ENCODE measurements at regions not wholly inside any gene's neighbourhood (a gene's known extent, or its start where the extent isn't known, plus 50 kb on each side); places are given as distances from the start of the nearest gene placed in this dataset.

- no peak overlapping the region for H3K27ac ChIP-seq (ENCODE audit: low read depth, low read length)
Observed at GRCh38 chr3:64863226-64864212, 175.7 kb upstream of the ADAMTS9 start.

DNA sequence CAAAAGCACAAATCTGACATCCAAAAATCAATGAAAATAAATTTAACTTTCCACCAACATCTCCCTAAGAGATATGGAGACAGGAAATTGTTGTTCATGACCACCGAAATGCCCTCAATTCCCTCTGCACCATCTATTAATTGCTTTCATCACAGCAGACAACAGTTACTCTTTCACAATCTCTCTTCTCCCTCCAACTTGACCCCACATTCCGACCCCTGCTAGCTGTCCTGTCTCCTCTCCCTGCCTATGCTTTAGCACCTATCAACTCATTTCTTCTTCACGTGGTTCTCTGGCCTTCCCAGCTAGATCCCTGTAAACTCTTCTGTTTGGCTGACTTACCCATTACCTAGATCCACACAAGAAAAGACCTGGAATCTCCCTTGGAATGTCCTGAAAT, 173.9 kb upstream of the ADAMTS9 start:
- H3K4me3 Mint-ChIP-seq (ENCODE audit: unreplicated experiment): no peak overlapping the region
- H4K20me1 ChIP-seq (ENCODE audit: insufficient read depth, low read length): no peaks in the 10 kb centered on the region
- H3K27me3 ChIP-seq (ENCODE audit: insufficient read depth, low read length): no peaks in the 10 kb centered on the region
- no peak overlapping the region for H3K27ac ChIP-seq (ENCODE audit: low read depth, low read length)
- DNase-seq (ENCODE audit: low read depth): no peak
- H2AFZ ChIP-seq (ENCODE audit: low read depth, low read length): no peak overlapping the region
- FAIRE-seq: no peak
- no peak overlapping the region for H3K27ac Mint-ChIP-seq (ENCODE audit: unreplicated experiment)
- H3K36me3 Mint-ChIP-seq (ENCODE audit: low read depth, unreplicated experiment): peaks cover 4% of the 10 kb centered on the region
- H3K4me1 ChIP-seq (ENCODE audit: insufficient read depth, low read length): peaks cover 8% of the 10 kb centered on the region
- H3K9me3 Mint-ChIP-seq (ENCODE audit: unreplicated experiment): no peaks in the 10 kb centered on the region
- no peak overlapping the region for H3K9ac ChIP-seq (ENCODE audit: low read length)
- no peak overlapping the region for H3K4me2 ChIP-seq (ENCODE audit: low read length)
- H3K4me1 Mint-ChIP-seq (ENCODE audit: low read depth, unreplicated experiment): peaks cover 23% of the 10 kb centered on the region
- H3K4me3 ChIP-seq (ENCODE audit: insufficient read depth, low read depth, low read length): no peak overlapping the region
- no peaks in the 10 kb centered on the region for H3K79me2 ChIP-seq (ENCODE audit: insufficient read depth, low read length)
- no peaks in the 10 kb centered on the region for H3K9me3 ChIP-seq (ENCODE audit: insufficient read depth, low read depth, low read length)
- H3K27me3 Mint-ChIP-seq (ENCODE audit: low read depth, unreplicated experiment): peaks cover 1% of the 10 kb centered on the region
- H3K36me3 ChIP-seq (ENCODE audit: insufficient read depth, low read length): no peaks in the 10 kb centered on the region
- TF ChIP-seq EZH2 (IDR thresholded peaks at IDR 0.05; ENCODE audit: insufficient read depth, low read length): no peak
- TF ChIP-seq CTCF (IDR thresholded peaks at IDR 0.05; ENCODE audit: insufficient read depth, low read depth, low read length): no peak

More at GRCh38 chr3:64863226-64864212, 175.7 kb upstream of the ADAMTS9 start:
- Mint-ChIP-seq H3K9me3 (ENCODE audit: unreplicated experiment) (no peaks in the 10 kb centered on the region), H3K36me3 (ENCODE audit: low read depth, unreplicated experiment) (peaks cover 4% of the 10 kb centered on the region), H3K4me1 (ENCODE audit: low read depth, unreplicated experiment) (peaks cover 23% of the 10 kb centered on the region), H3K27me3 (ENCODE audit: low read depth, unreplicated experiment) (no peaks in the 10 kb centered on the region), H3K27ac (ENCODE audit: unreplicated experiment) (no peak overlapping the region), H3K4me3 (ENCODE audit: unreplicated experiment) (no peak overlapping the region)
- TF ChIP-seq CTCF (IDR thresholded peaks at IDR 0.05; ENCODE audit: insufficient read depth, low read depth, low read length) (no peak), EZH2 (IDR thresholded peaks at IDR 0.05; ENCODE audit: insufficient read depth, low read length) (no peak)
- Histone ChIP-seq H3K4me2 (ENCODE audit: low read length) (no peak overlapping the region), H4K20me1 (ENCODE audit: insufficient read depth, low read length) (no peaks in the 10 kb centered on the region), H3K4me1 (ENCODE audit: insufficient read depth, low read length) (peaks cover 8% of the 10 kb centered on the region), H3K79me2 (ENCODE audit: insufficient read depth, low read length) (no peaks in the 10 kb centered on the region), H3K36me3 (ENCODE audit: insufficient read depth, low read length) (no peaks in the 10 kb centered on the region), H2AFZ (ENCODE audit: low read depth, low read length) (no peak overlapping the region), H3K27me3 (ENCODE audit: insufficient read depth, low read length) (no peaks in the 10 kb centered on the region), H3K9me3 (ENCODE audit: insufficient read depth, low read depth, low read length) (no peaks in the 10 kb centered on the region), H3K9ac (ENCODE audit: low read length) (no peak overlapping the region), H3K4me3 (ENCODE audit: insufficient read depth, low read depth, low read length) (no peak overlapping the region)
- DNase-seq (ENCODE audit: low read depth) (no peak), FAIRE-seq (no peak)

GRCh38 chr3:64860536-64860870, 172.7 kb upstream of the ADAMTS9 start:
- no peaks in the 10 kb centered on the region for H3K9me3 Mint-ChIP-seq (ENCODE audit: unreplicated experiment)
- H3K36me3 Mint-ChIP-seq (ENCODE audit: low read depth, unreplicated experiment): peaks cover 4% of the 10 kb centered on the region
- Histone ChIP-seq H4K20me1 (ENCODE audit: insufficient read depth, low read length) (no peaks in the 10 kb centered on the region), H3K4me2 (ENCODE audit: low read length) (no peak overlapping the region), H3K27ac (ENCODE audit: low read depth, low read length) (no peak overlapping the region), H3K9ac (ENCODE audit: low read length) (no peak overlapping the region), H2AFZ (ENCODE audit: low read depth, low read length) (no peak overlapping the region), H3K36me3 (ENCODE audit: insufficient read depth, low read length) (no peaks in the 10 kb centered on the region), H3K79me2 (ENCODE audit: insufficient read depth, low read length) (no peaks in the 10 kb centered on the region), H3K4me3 (ENCODE audit: insufficient read depth, low read depth, low read length) (no peak overlapping the region), H3K27me3 (ENCODE audit: insufficient read depth, low read length) (no peaks in the 10 kb centered on the region), H3K9me3 (ENCODE audit: insufficient read depth, low read depth, low read length) (no peaks in the 10 kb centered on the region), H3K4me1 (ENCODE audit: insufficient read depth, low read length) (peaks cover 8% of the 10 kb centered on the region)
- H3K27ac Mint-ChIP-seq (ENCODE audit: unreplicated experiment): peak overlapping the region; percentile 78
- peaks cover 23% of the 10 kb centered on the region for H3K4me1 Mint-ChIP-seq (ENCODE audit: low read depth, unreplicated experiment)
- peaks cover 1% of the 10 kb centered on the region for H3K27me3 Mint-ChIP-seq (ENCODE audit: low read depth, unreplicated experiment)
- FAIRE-seq (no peak), DNase-seq (ENCODE audit: low read depth) (no peak)
- no peak overlapping the region for H3K4me3 Mint-ChIP-seq (ENCODE audit: unreplicated experiment)
- no peak for TF ChIP-seq CTCF (IDR thresholded peaks at IDR 0.05; ENCODE audit: insufficient read depth, low read depth, low read length)
- TF ChIP-seq EZH2 (IDR thresholded peaks at IDR 0.05; ENCODE audit: insufficient read depth, low read length): no peak
